ENCODE measurements at regions not wholly inside any gene's neighbourhood (a gene's known extent, or its start where the extent isn't known, plus 50 kb on each side); places are given as distances from the start of the nearest gene placed in this dataset.

DNA sequence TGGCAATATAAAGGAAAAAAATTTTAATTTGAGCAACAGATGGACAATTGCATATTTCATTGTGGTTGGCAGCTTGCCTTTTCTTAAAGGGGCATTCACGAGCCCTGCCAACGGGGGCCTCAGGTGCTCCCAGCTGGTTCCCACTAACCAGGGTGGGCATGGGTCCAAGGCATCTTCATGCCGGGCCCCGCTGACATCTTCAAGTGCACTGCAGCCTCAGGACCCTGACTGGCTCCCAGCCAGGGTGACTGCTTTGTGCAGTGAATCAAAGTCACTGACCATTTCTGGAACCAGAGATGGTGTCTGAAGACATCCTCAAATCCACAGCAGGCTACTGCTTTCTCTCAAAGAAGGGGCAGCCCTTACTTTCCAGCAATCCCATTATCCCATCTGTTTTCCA, 275.2 kb upstream of the MGMT start:
- Histone ChIP-seq H3K27ac (ENCODE audit: low read length) (no peak overlapping the region), H4K20me1 (ENCODE audit: low read length) (no peaks in the 10 kb centered on the region), H3K36me3 (ENCODE audit: low read depth, low read length) (no peaks in the 10 kb centered on the region), H3K4me1 (ENCODE audit: insufficient read depth, low read length) (no peaks in the 10 kb centered on the region), H3K4me2 (ENCODE audit: low read length) (no peak overlapping the region), H3K27me3 (ENCODE audit: low read length) (no peaks in the 10 kb centered on the region), H3K79me2 (ENCODE audit: low read length) (no peaks in the 10 kb centered on the region), H3F3A (ENCODE audit: low read length, unreplicated experiment) (no peaks in the 10 kb centered on the region), H3K9me3 (ENCODE audit: low read length) (no peaks in the 10 kb centered on the region), H3K9me2 (replicated peaks; ENCODE audit: low read length) (no peaks in the 10 kb centered on the region), H2AFZ (ENCODE audit: low read length) (no peak overlapping the region), H3K9ac (ENCODE audit: low read length) (no peak overlapping the region), H3K4me3 (ENCODE audit: low read length) (no peak overlapping the region)
- ChIA-PET POLR2A (ENCODE audit: unreplicated experiment) (no interaction called here), CTCF (no interaction called here)
- intact Hi-C loops (cut with micrococcal nuclease), result no loop called here
- DNase-seq (no peak), ATAC-seq (no peak)
- no peak for TF ChIP-seq EZH2 (IDR thresholded peaks at IDR 0.05; ENCODE audit: low read length, unreplicated experiment)
- BruUV-seq (replicated peaks), result no TSS peak

- no peaks in the 10 kb centered on the region for H3K9me2 ChIP-seq (replicated peaks; ENCODE audit: low read length)
- H3K9me3 ChIP-seq (ENCODE audit: low read length), result no peaks in the 10 kb centered on the region
- DNase-seq (no peak), ATAC-seq (no peak)
- no TSS peak for BruUV-seq (replicated peaks)
- no peak overlapping the region for H3K4me3 ChIP-seq (ENCODE audit: low read length)
- no peaks in the 10 kb centered on the region for H4K20me1 ChIP-seq (ENCODE audit: low read length)
- no peak overlapping the region for H3K27ac ChIP-seq (ENCODE audit: low read length)
- CTCF ChIA-PET, result no interaction called here
- TF ChIP-seq CTCF (conservative IDR thresholded peaks at IDR 0.05; ENCODE audit: low read depth, low read length) (no peak), EZH2 (IDR thresholded peaks at IDR 0.05; ENCODE audit: low read length, unreplicated experiment) (no peak), EZH2phosphoT487 (IDR thresholded peaks at IDR 0.05; ENCODE audit: borderline replicate concordance, low read length) (no peak)
- intact Hi-C loops (cut with micrococcal nuclease), result no loop called here
- no peak overlapping the region for H2AFZ ChIP-seq (ENCODE audit: low read length)
- H3K9ac ChIP-seq (ENCODE audit: low read length), result no peak overlapping the region
- no peaks in the 10 kb centered on the region for H3K36me3 ChIP-seq (ENCODE audit: low read depth, low read length)
- H3K79me2 ChIP-seq (ENCODE audit: low read length), result no peaks in the 10 kb centered on the region
- POLR2A ChIA-PET (ENCODE audit: unreplicated experiment), result no interaction called here
- no peaks in the 10 kb centered on the region for H3F3A ChIP-seq (ENCODE audit: low read length, unreplicated experiment)
- H3K4me1 ChIP-seq (ENCODE audit: insufficient read depth, low read length), result no peaks in the 10 kb centered on the region
- H3K27me3 ChIP-seq (ENCODE audit: low read length), result no peaks in the 10 kb centered on the region
- H3K4me2 ChIP-seq (ENCODE audit: low read length), result no peak overlapping the region
Measured at GRCh38 chr10:129192344-129193128, 274.5 kb upstream of the MGMT start.

GRCh38 chr10:129193148-129193547, 273.9 kb upstream of the MGMT start:
- no peak overlapping the region for H3K4me3 ChIP-seq (ENCODE audit: low read length)
- no peak for DNase-seq

More at GRCh38 chr10:129193148-129193547, 273.9 kb upstream of the MGMT start:
- no peak for ATAC-seq
- intact Hi-C loops (cut with micrococcal nuclease), result no loop called here
- Histone ChIP-seq H3K79me2 (ENCODE audit: low read length) (no peaks in the 10 kb centered on the region), H3K4me2 (ENCODE audit: low read length) (no peak overlapping the region), H3K36me3 (ENCODE audit: low read depth, low read length) (no peaks in the 10 kb centered on the region), H3K9me3 (ENCODE audit: low read length) (no peaks in the 10 kb centered on the region), H3F3A (ENCODE audit: low read length, unreplicated experiment) (no peaks in the 10 kb centered on the region), H3K4me1 (ENCODE audit: insufficient read depth, low read length) (no peaks in the 10 kb centered on the region), H4K20me1 (ENCODE audit: low read length) (no peaks in the 10 kb centered on the region), H3K9ac (ENCODE audit: low read length) (no peak overlapping the region), H3K27ac (ENCODE audit: low read length) (no peak overlapping the region), H3K27me3 (ENCODE audit: low read length) (no peaks in the 10 kb centered on the region), H2AFZ (ENCODE audit: low read length) (no peak overlapping the region), H3K9me2 (replicated peaks; ENCODE audit: low read length) (no peaks in the 10 kb centered on the region)
- BruUV-seq (replicated peaks), result no TSS peak
- POLR2A ChIA-PET (ENCODE audit: unreplicated experiment), result no interaction called here
- TF ChIP-seq EZH2 (IDR thresholded peaks at IDR 0.05; ENCODE audit: low read length, unreplicated experiment), result no peak
- no peak for TF ChIP-seq CTCF (conservative IDR thresholded peaks at IDR 0.05; ENCODE audit: low read depth, low read length)
- TF ChIP-seq EZH2phosphoT487 (IDR thresholded peaks at IDR 0.05; ENCODE audit: borderline replicate concordance, low read length), result no peak
- CTCF ChIA-PET, result no interaction called here

Data from PC-3 (cell line).